ENCODE measurements at regions not wholly inside any gene's neighbourhood (a gene's known extent, or its start where the extent isn't known, plus 50 kb on each side); places are given as distances from the start of the nearest gene placed in this dataset.

- TF ChIP-seq CTCF (IDR thresholded peaks at IDR 0.05; ENCODE audit: poor library complexity, severe bottlenecking): no peak
- no peak for ATAC-seq (ENCODE audit: low read depth)
- DNase-seq (ENCODE audit: low spot score): no peak
- no peaks in the 10 kb centered on the region for H3K4me1 ChIP-seq (ENCODE audit: insufficient read depth, poor library complexity, severe bottlenecking)
- no peaks in the 10 kb centered on the region for H3K9me3 ChIP-seq (ENCODE audit: severe bottlenecking)
- no peaks in the 10 kb centered on the region for H3K36me3 ChIP-seq (ENCODE audit: low read depth)
- H3K27ac ChIP-seq (ENCODE audit: poor library complexity, severe bottlenecking): no peak overlapping the region
- peaks cover 4% of the 10 kb centered on the region for H3K27me3 ChIP-seq (ENCODE audit: insufficient read depth, poor library complexity, severe bottlenecking)
- H3K4me3 ChIP-seq (ENCODE audit: severe bottlenecking): no peak overlapping the region
These were observed 760.6 kb downstream of the NR2F2 start for GRCh38 chr15:97091093-97091492.

DNA sequence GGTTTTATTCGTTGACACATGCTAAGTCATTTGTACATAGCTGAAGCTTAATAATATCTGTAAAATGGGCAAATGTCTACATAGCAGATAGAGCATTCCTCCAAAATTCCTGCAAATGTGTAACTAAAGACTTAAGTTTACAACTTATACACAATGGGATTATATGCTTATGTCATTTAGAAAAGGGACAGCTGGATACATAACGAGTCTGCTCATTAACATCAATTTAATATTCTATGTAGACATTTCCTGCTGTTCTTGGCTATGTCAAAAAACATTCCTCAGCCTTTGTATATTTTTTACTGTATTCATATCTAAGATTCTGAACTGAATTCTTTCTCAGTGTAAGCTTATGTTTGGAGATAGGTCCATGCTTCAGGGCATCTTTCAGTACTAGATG, 762.2 kb downstream of the NR2F2 start:
- no peaks in the 10 kb centered on the region for H3K36me3 ChIP-seq (ENCODE audit: low read depth)
- DNase-seq (ENCODE audit: low spot score): no peak
- no peaks in the 10 kb centered on the region for H3K4me1 ChIP-seq (ENCODE audit: insufficient read depth, poor library complexity, severe bottlenecking)
- H3K27ac ChIP-seq (ENCODE audit: poor library complexity, severe bottlenecking): no peak overlapping the region
- no peaks in the 10 kb centered on the region for H3K9me3 ChIP-seq (ENCODE audit: severe bottlenecking)
- TF ChIP-seq CTCF (IDR thresholded peaks at IDR 0.05; ENCODE audit: poor library complexity, severe bottlenecking): no peak
- no peak overlapping the region for H3K4me3 ChIP-seq (ENCODE audit: severe bottlenecking)
- H3K27me3 ChIP-seq (ENCODE audit: insufficient read depth, poor library complexity, severe bottlenecking): peaks cover 4% of the 10 kb centered on the region
- ATAC-seq (ENCODE audit: low read depth): no peak

DNA sequence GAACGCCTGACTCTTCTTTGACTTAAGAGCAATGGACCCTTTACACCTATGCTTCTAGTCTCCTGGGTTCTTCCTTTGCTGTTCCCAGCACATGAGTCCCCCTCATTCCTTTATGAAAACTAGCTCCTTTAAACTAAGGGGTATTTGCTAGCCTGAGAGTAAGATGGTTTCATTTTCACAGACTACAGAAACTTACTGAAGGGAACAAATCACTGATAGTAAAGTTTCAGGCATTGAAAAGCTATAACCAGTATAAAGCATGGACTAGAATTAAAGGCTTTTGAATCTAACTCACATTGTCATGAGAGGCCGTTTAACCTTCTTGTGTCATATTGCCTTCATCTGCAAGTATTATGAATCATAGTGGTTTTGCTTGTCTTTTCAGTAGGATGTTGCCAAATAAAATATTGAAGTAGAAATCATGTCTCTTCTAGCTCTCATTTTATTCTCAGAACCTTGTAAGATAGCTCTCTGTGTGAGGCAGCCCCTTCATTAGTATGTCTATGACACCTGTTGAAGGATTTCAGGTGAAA, 765.9 kb downstream of the NR2F2 start:
- peaks cover 4% of the 10 kb centered on the region for H3K27me3 ChIP-seq (ENCODE audit: insufficient read depth, poor library complexity, severe bottlenecking)
- no peak for DNase-seq (ENCODE audit: low spot score)
- ATAC-seq (ENCODE audit: low read depth): no peak
- H3K36me3 ChIP-seq (ENCODE audit: low read depth): no peaks in the 10 kb centered on the region
- no peak overlapping the region for H3K4me3 ChIP-seq (ENCODE audit: severe bottlenecking)
- no peaks in the 10 kb centered on the region for H3K4me1 ChIP-seq (ENCODE audit: insufficient read depth, poor library complexity, severe bottlenecking)
- H3K27ac ChIP-seq (ENCODE audit: poor library complexity, severe bottlenecking): no peak overlapping the region
- no peak for TF ChIP-seq CTCF (IDR thresholded peaks at IDR 0.05; ENCODE audit: poor library complexity, severe bottlenecking)
- H3K9me3 ChIP-seq (ENCODE audit: severe bottlenecking): no peaks in the 10 kb centered on the region

DNA sequence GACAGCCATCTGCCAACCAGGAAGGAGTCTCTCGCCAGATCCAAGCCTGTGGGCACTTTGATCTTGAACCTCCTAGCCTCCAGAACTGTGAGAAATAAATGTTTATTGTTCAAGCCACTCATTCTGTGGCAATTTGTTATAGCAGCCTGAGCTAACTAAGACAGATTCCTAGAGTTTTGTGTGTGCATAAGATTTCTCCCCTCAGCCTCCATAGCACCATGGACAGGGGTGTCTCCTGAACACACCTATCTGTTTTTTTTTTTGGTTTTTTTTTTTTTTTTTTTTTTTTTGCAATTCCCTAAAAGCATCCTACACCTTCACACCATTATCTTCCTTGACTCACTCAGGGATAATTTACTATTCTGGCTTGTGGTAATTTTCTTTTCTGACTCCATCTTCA, 768.5 kb downstream of the NR2F2 start:
- ATAC-seq (ENCODE audit: low read depth): no peak
- Histone ChIP-seq H3K4me3 (ENCODE audit: severe bottlenecking) (no peak overlapping the region), H3K27ac (ENCODE audit: poor library complexity, severe bottlenecking) (no peak overlapping the region), H3K9me3 (ENCODE audit: severe bottlenecking) (no peaks in the 10 kb centered on the region), H3K36me3 (ENCODE audit: low read depth) (no peaks in the 10 kb centered on the region), H3K27me3 (ENCODE audit: insufficient read depth, poor library complexity, severe bottlenecking) (peaks cover 4% of the 10 kb centered on the region), H3K4me1 (ENCODE audit: insufficient read depth, poor library complexity, severe bottlenecking) (no peaks in the 10 kb centered on the region)
- no peak for TF ChIP-seq CTCF (IDR thresholded peaks at IDR 0.05; ENCODE audit: poor library complexity, severe bottlenecking)
- DNase-seq (ENCODE audit: low spot score): no peak

DNA sequence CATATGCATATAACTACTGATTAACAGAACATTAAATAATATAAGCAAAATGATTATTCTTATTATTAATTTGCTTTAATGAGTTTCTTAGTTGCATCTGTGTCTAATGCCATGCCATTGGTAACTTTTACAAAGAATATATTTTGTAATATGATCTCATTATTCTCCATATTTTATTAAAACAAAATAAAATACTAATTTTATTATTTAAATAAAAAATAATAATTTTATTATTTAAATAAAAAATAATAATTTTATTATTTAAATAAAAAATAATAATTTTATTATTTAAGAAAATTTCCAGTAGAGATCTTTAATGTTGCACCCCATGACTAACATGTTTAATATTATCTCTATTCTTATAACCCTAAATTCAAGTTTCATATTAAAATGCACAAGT, 771.1 kb downstream of the NR2F2 start:
- no peak for DNase-seq (ENCODE audit: low spot score)
- Histone ChIP-seq H3K9me3 (ENCODE audit: severe bottlenecking) (no peaks in the 10 kb centered on the region), H3K4me1 (ENCODE audit: insufficient read depth, poor library complexity, severe bottlenecking) (no peaks in the 10 kb centered on the region), H3K27ac (ENCODE audit: poor library complexity, severe bottlenecking) (no peak overlapping the region), H3K27me3 (ENCODE audit: insufficient read depth, poor library complexity, severe bottlenecking) (peaks cover 13% of the 10 kb centered on the region), H3K4me3 (ENCODE audit: severe bottlenecking) (no peak overlapping the region), H3K36me3 (ENCODE audit: low read depth) (no peaks in the 10 kb centered on the region)
- ATAC-seq (ENCODE audit: low read depth): no peak
- no peak for TF ChIP-seq CTCF (IDR thresholded peaks at IDR 0.05; ENCODE audit: poor library complexity, severe bottlenecking)
